NT2/D1 (cell line): ENCODE measurements at regions not wholly inside any gene's neighbourhood (a gene's known extent, or its start where the extent isn't known, plus 50 kb on each side); places are given as distances from the start of the nearest gene placed in this dataset.

Experiments used
- SUZ12 ChIP-seq: IDR thresholded peaks from 2 replicates; pipeline ENCODE4 v1.6.1; 2011; ENCODE audit not compliant: insufficient read length, insufficient read depth; ENCODE audit errors: extremely low read depth
- YY1 ChIP-seq: IDR thresholded peaks from 2 replicates; pipeline ENCODE4 v1.6.1; 2011; ENCODE audit not compliant: insufficient read length, insufficient read depth

GRCh38 chr1:239856924-239857323, 234.8 kb upstream of the FMN2 start:
- TF ChIP-seq SUZ12, result no peak
- TF ChIP-seq YY1, result no peak
